ENCODE measurements at regions not wholly inside any gene's neighbourhood (a gene's known extent, or its start where the extent isn't known, plus 50 kb on each side); places are given as distances from the start of the nearest gene placed in this dataset.

- TF ChIP-seq CTCF (IDR thresholded peaks at IDR 0.05; ENCODE audit: poor library complexity): no peak
- TF ChIP-seq EZH2 (IDR thresholded peaks at IDR 0.05; ENCODE audit: borderline replicate concordance): no peak
- no peak for TF ChIP-seq EZH2phosphoT487 (IDR thresholded peaks at IDR 0.05; ENCODE audit: low read depth, severe bottlenecking, unreplicated experiment)
Measured at GRCh38 chr5:89060768-89061167, 177.8 kb upstream of the MEF2C start.
